GM12891 (cell line): ENCODE measurements at regions not wholly inside any gene's neighbourhood (a gene's known extent, or its start where the extent isn't known, plus 50 kb on each side); places are given as distances from the start of the nearest gene placed in this dataset.

Experiments
- PAX5 ChIP-seq: IDR thresholded peaks from 2 replicates; pipeline ENCODE4 v1.6.1; 2011; ENCODE audit warnings: low read length, moderate library complexity, mild to moderate bottlenecking; ENCODE audit not compliant: insufficient read depth, severe bottlenecking
- POLR2A ChIP-seq: IDR thresholded peaks from 2 replicates; pipeline ENCODE4 v1.6.1; 2011; ENCODE audit warnings: low read depth, low read length, control low read depth
- POLR2AphosphoS5 ChIP-seq: IDR thresholded peaks from 2 replicates; pipeline ENCODE4 v1.6.1; 2011; ENCODE audit warnings: low read depth, low read length, control low read depth
- POU2F2 ChIP-seq: IDR thresholded peaks from 2 replicates; pipeline ENCODE4 v1.6.1; 2011; ENCODE audit warnings: low read depth, mild to moderate bottlenecking, control low read depth, low read length, moderate library complexity
- SPI1 ChIP-seq: IDR thresholded peaks from 2 replicates; pipeline ENCODE4 v1.6.1; 2011; ENCODE audit warnings: low read depth, low read length, control low read depth
- TAF1 ChIP-seq: IDR thresholded peaks from 2 replicates; pipeline ENCODE4 v1.6.1; 2011; ENCODE audit warnings: low read depth, low read length, control low read depth

DNA sequence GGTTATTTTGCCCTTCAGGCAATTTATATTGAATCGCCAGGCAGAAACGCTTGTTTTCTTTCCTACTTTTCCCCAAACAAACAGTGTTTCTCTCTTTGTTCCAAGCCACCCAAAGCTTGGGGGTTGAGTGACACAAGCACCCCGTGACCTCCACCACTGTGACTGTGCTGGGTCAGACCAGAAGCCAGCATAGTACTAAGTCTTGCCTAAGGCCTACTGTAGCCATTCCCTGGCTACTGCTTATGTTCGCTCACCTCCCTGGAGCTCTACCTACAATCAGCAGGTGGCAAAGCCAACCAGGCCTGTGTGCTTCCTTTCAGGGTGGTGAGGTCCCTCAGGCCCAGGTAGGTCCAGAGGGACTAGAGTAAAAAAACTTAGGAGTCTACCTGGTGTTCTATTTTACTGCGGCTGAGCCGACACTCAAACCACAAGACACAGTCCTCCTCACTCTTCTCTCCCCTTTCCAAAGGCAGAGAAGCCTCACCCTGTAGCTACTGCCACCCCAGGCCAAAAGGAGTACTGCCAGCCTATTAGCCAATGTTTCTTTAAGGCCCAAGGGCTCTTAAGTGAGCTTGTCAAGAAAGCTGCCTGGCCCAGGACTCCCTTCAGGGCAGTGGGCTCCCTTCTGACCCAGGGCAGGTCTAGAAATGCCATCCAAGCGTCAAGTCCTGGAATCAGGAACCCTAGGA is 411.8 kb upstream of the MIS18BP1 start:
- no peak for TF ChIP-seq TAF1
- TF ChIP-seq POLR2A: no peak
- TF ChIP-seq POLR2AphosphoS5: no peak
- no peak for TF ChIP-seq POU2F2
- no peak for TF ChIP-seq SPI1
- TF ChIP-seq PAX5: no peak
